DOHH2 (cell line): ENCODE measurements at regions not wholly inside any gene's neighbourhood (a gene's known extent, or its start where the extent isn't known, plus 50 kb on each side); places are given as distances from the start of the nearest gene placed in this dataset.

Source experiments
- CTCF ChIP-seq: fragments of 200-600 bp; sonication (generic); IDR thresholded peaks from one replicate; pipeline ENCODE4 v1.5.1; 2014; ENCODE audit warnings: antibody characterized with exemption, mild to moderate bottlenecking, low read depth, low read length; ENCODE audit not compliant: poor library complexity, severe bottlenecking
- EZH2phosphoT487 ChIP-seq: fragments of 200-600 bp; sonication (generic); IDR thresholded peaks from 2 replicates; pipeline ENCODE4 v1.6.1; 2017; ENCODE audit warnings: borderline replicate concordance, mild to moderate bottlenecking, antibody characterized with exemption, low read length, moderate library complexity, mixed read lengths

- TF ChIP-seq CTCF, result no peak
- no peak for TF ChIP-seq EZH2phosphoT487
These were observed 647.0 kb upstream of the PCDH7 start for GRCh38 chr4:30073011-30073710.
